ENCODE measurements at regions not wholly inside any gene's neighbourhood (a gene's known extent, or its start where the extent isn't known, plus 50 kb on each side); places are given as distances from the start of the nearest gene placed in this dataset.

- no peak for DNase-seq
Measured at GRCh38 chr9:108185613-108186012, 670.2 kb downstream of the ACTL7B start.

DNA sequence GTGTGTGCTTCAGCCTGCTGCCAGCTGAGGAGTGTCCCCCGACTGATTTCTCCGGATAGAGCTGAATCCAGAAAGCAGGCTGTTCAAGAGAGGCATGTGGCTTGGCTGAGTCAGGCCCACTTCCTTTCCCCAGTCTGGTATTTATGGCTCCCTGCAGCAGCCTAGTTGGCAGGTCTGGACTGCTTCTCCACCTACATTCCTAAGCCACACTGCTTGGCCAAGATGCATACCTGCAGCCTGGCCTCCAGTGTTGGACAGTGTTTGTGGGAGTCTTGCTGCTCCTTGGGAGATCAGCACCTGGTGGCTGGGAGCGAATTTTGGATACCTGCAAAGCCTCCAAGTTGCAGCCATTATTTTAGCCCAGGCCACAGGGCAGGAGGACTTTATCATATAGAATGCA lies 670.8 kb downstream of the ACTL7B start:
- no peak for DNase-seq

- DNase-seq = no peak
Measured at GRCh38 chr9:108184009-108184408, 671.8 kb downstream of the ACTL7B start.

- DNase-seq = no peak
Measured at GRCh38 chr9:108182950-108183381, 672.8 kb downstream of the ACTL7B start.

DNA sequence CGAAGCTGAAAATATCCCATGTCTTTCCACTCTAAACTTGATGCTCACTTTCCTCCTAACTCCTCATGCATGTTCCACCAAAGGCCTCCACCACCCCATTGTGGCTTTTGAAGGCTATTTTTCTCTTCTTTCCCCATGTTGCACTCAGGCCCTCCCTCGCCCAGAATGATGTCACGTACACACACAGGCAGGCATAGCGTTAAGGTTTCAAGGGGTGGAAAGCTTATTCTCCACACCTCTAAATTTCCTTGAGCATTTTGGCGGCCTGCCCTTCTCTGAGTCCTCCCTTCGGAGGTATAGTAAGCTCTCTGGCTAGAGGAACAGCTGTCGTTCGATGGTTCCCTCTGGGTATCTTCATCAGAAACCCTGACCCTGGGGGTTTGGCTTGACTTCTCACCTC lies 673.5 kb downstream of the ACTL7B start:
- DNase-seq = peak; percentile 48

- no peak for DNase-seq
Measured at GRCh38 chr9:108181441-108181840, 674.3 kb downstream of the ACTL7B start.

DNA sequence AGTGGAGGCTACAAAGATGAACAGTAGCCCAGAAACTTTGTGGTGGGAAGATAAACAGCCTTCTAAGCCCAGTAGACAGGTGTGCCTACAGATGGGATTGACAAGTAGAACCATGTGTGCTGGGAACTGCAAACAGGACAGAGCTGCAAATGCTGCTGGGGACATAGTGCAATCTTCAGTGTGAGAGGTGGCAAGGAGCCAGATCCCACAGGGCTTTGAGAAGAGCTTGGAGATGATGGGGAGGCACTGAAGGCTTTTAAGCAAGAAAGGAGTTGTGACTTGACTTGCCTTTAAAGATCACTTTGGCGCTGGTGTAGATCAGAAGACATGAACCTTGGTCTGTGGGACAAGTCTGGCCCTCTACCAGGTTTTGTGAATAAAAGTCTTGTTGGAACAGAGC lies 675.2 kb downstream of the ACTL7B start:
- peak; percentile 87 for DNase-seq

- DNase-seq = no peak
Measured at GRCh38 chr9:108178318-108178717, 677.5 kb downstream of the ACTL7B start.

GRCh38 chr9:108168236-108168850 lies 678.8 kb upstream of the KLF4 start:
- DNase-seq = peak; percentile 56

GRCh38 chr9:108167136-108167900 lies 677.7 kb upstream of the KLF4 start:
- no peak for DNase-seq

DNA sequence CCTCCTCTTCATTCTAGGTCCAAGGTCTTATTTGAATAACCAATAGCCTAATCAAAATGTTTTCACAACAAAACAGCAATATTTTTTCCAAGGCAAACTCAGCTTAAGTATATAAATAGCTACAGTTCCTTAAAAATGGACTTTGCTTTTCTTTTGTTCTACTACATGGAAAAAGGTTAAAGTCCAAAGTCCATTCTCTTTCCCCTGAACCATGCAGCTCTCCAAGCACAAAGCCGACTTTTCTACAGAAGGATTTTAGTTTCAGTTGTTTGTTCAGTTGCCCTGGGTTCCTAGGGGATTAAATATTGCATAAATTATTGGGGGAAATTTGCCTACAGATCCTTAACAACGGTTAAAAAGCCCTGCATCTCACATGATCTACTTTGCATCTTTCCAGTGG lies 677.0 kb upstream of the KLF4 start:
- no peak for DNase-seq

DNA sequence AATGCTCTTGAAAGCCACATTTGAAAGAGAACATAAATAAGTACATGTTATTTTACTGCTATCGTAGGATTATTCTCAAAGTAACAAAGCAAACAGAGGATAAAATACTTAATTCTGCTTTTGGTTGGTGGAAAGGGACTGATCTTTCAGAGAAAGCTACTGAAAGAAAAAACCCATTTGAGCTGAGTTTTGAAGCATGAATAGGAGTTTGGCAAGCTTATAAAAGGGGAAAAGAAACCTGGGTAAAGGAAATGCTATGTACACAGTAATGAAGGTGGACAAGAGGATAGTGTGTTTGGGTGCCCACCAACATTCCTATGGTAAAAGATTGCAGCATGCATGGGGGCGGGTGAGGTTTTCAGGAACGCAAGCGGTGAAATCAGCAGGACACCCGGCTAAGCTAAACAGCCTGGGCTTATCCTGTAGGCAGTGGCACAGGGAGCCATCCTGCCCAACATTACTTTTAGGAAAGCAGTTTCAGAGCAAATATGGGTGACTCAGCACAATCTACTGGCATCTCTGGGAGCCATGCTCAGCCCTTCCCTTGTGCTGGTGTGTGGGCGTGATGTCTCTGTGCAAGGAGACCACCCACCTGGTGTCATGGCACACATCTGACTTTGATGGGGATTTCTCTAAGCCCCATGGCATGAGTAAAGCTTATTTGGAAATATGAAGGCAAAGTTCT lies 673.9 kb upstream of the KLF4 start:
- DNase-seq = no peak

DNA sequence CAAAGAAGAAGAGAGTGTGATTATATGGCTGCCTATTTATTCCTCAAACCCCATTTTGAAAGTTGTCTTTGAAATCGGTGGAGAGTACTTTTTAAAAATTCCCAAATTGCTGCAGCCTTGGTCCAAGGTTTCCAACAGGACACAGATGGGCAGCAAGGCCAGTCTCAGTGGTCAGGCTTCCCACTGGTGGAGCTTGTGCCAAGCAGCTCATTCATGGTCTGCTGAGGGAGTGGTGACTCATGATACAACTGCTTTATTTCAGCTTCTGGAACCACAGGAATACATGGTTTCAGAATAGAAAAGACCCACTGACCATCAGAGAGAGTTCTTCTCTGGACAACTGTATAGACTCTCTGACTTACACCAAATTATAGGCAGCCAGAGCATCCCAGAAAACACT lies 673.1 kb upstream of the KLF4 start:
- DNase-seq = no peak

GRCh38 chr9:108161503-108161902 lies 671.9 kb upstream of the KLF4 start:
- no peak for DNase-seq

- DNase-seq = no peak
Measured at GRCh38 chr9:108160706-108161355, 671.3 kb upstream of the KLF4 start.

DNA sequence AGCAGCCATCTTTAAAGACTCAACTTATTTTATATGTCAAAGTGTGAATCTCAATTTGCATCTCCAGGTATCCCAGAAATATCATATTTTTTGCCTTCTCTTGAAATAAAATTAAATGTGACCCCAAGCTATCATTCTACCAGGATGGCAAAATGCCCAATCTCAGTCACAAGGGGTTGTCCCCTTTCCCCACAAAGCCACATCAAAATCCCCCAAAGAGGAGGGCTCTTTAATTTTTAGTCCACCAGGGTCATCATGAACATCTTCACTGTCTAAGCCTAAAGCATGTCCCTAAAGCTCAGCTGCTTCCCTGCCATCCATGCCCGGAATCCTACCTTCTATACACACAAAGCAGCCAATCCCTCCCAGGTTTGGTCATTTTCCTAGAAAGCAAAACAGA lies 670.5 kb upstream of the KLF4 start:
- DNase-seq = no peak

DNA sequence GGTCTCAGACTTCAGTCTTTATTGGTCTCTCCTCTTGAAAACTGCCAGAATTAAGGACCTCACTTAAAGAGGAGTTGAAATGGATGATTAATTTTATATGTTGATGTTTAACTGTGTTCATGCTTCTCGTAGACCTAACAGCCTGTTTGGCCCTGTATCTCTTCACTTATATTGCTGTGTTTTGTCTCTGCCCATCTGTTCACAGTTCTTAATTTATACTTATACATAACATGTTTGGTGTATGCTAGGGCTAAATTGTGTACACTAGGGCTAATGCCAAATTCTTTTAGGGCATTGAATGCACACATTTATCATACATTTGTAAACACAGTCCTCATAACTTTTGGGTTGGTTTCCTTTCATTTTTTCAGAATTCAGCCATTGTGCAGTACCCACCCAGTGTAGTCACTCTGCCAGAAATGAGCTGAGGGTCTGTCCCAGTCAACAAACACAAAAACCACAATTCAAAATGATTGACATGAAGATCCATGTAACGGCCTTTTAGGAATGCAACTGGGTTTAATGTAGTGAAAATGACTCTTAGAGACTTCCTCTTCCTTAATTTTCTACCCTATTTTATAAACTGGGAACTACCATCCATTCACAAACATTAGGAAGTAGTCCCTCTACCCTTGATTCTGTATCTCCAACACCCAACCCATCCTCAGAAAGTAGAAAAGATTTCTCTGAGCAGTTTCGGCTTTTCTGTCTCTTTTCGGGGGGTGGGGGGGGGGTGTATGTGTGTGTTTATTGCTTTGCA lies 668.8 kb upstream of the KLF4 start:
- no peak for DNase-seq

- DNase-seq = no peak
Measured at GRCh38 chr9:108156270-108156998, 666.9 kb upstream of the KLF4 start.

- DNase-seq = no peak
Measured at GRCh38 chr9:108153416-108153815, 663.8 kb upstream of the KLF4 start.

GRCh38 chr9:108150736-108151586 lies 661.4 kb upstream of the KLF4 start:
- DNase-seq = peak; percentile 29

- peak; percentile 52 for DNase-seq
Measured at GRCh38 chr9:108149326-108149725, 659.8 kb upstream of the KLF4 start.

Data from tongue (tissue), 1 donor.